ENCODE measurements at regions not wholly inside any gene's neighbourhood (a gene's known extent, or its start where the extent isn't known, plus 50 kb on each side); places are given as distances from the start of the nearest gene placed in this dataset.

DNA sequence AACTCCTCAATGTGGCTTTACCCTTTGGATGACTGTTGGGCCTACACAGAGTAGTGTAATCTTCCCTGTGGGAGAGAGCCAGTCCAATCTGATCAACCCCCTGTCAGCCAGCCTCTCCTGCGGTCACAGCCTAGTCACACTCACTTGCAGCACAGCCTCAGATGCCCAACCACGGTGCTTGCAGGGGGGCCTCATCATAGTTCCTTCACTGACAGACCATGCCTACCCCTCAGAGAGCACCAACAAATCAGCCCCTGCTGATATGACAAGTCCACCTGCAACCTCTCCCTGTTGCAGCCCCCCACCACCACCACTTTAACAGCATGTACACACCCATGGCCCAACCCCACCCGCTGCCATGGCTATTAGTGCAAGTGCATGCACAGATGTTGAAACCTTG lies 146.8 kb downstream of the HMGN5 start:
- no peaks in the 10 kb centered on the region for H3K79me2 ChIP-seq (replicated peaks; ENCODE audit: insufficient read depth)
- H4K20me1 ChIP-seq (replicated peaks; ENCODE audit: insufficient read depth) = no peaks in the 10 kb centered on the region
- H2AFZ ChIP-seq = no peak overlapping the region
- Mint-ChIP-seq H3K27ac (no peak overlapping the region), H3K36me3 (ENCODE audit: low read depth) (peaks cover 3% of the 10 kb centered on the region; the same call in 1 of the 3 replicates), H3K4me3 (no peak overlapping the region), H3K9me3 (peaks cover 25% of the 10 kb centered on the region), H3K4me1 (no peaks in the 10 kb centered on the region), H3K27me3 (ENCODE audit: insufficient read depth, low read depth, poor library complexity) (no peaks in the 10 kb centered on the region)
- DNase-seq (ENCODE audit: low spot score) (no peak), ATAC-seq (no peak)
- no peaks in the 10 kb centered on the region for H3K36me3 ChIP-seq (ENCODE audit: insufficient read depth)
- no peak overlapping the region for H3K4me2 ChIP-seq
- no peaks in the 10 kb centered on the region for H3K4me1 ChIP-seq (ENCODE audit: insufficient read depth)
- H3F3A ChIP-seq (replicated peaks; ENCODE audit: low read depth) = no peaks in the 10 kb centered on the region
- TF ChIP-seq REST (IDR thresholded peaks at IDR 0.05; ENCODE audit: unreplicated experiment) (no peak), NANOG (IDR thresholded peaks at IDR 0.05; ENCODE audit: borderline replicate concordance) (no peak), ZNF114 (CRISPR knock-in tag; IDR thresholded peaks at IDR 0.05) (no peak), EZH2 (IDR thresholded peaks at IDR 0.05; ENCODE audit: low read depth, unreplicated experiment) (no peak), POLR2AphosphoS5 (IDR thresholded peaks at IDR 0.05; ENCODE audit: low read depth) (no peak), STAT1 (IDR thresholded peaks at IDR 0.05; ENCODE audit: unreplicated experiment) (no peak), JUNB (IDR thresholded peaks at IDR 0.05; ENCODE audit: unreplicated experiment) (no peak), CREB1 (CRISPR knock-in tag; IDR thresholded peaks at IDR 0.05; ENCODE audit: low read depth) (no peak), ZNF331 (CRISPR knock-in tag; IDR thresholded peaks at IDR 0.05; ENCODE audit: low read depth) (no peak), EZH2phosphoT487 (IDR thresholded peaks at IDR 0.05; ENCODE audit: unreplicated experiment) (no peak), ZNF462 (CRISPR knock-in tag; IDR thresholded peaks at IDR 0.05) (no peak)
- TF ChIP-seq, protein P1, sequence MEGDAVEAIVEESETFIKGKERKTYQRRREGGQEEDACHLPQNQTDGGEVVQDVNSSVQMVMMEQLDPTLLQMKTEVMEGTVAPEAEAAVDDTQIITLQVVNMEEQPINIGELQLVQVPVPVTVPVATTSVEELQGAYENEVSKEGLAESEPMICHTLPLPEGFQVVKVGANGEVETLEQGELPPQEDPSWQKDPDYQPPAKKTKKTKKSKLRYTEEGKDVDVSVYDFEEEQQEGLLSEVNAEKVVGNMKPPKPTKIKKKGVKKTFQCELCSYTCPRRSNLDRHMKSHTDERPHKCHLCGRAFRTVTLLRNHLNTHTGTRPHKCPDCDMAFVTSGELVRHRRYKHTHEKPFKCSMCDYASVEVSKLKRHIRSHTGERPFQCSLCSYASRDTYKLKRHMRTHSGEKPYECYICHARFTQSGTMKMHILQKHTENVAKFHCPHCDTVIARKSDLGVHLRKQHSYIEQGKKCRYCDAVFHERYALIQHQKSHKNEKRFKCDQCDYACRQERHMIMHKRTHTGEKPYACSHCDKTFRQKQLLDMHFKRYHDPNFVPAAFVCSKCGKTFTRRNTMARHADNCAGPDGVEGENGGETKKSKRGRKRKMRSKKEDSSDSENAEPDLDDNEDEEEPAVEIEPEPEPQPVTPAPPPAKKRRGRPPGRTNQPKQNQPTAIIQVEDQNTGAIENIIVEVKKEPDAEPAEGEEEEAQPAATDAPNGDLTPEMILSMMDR (conservative IDR thresholded peaks at IDR 0.05; ENCODE audit: low read depth in 2 of 2) = no peak
- TF ChIP-seq, protein P2, sequence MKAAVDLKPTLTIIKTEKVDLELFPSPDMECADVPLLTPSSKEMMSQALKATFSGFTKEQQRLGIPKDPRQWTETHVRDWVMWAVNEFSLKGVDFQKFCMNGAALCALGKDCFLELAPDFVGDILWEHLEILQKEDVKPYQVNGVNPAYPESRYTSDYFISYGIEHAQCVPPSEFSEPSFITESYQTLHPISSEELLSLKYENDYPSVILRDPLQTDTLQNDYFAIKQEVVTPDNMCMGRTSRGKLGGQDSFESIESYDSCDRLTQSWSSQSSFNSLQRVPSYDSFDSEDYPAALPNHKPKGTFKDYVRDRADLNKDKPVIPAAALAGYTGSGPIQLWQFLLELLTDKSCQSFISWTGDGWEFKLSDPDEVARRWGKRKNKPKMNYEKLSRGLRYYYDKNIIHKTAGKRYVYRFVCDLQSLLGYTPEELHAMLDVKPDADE (IDR thresholded peaks at IDR 0.05) = no peak
- H3K27me3 ChIP-seq (ENCODE audit: insufficient read depth) = no peaks in the 10 kb centered on the region
- H3K27ac ChIP-seq (ENCODE audit: low read depth) = no peak overlapping the region
- no peaks in the 10 kb centered on the region for H3K9me2 ChIP-seq (ENCODE audit: insufficient read depth)
- no peak overlapping the region for H3K4me3 ChIP-seq
